ENCODE measurements at regions not wholly inside any gene's neighbourhood (a gene's known extent, or its start where the extent isn't known, plus 50 kb on each side); places are given as distances from the start of the nearest gene placed in this dataset.

GRCh38 chr2:16194096-16194390, 253.7 kb downstream of the MYCN start:
- H3K27ac ChIP-seq, result no peak overlapping the region
- H3K4me3 ChIP-seq, result no peak overlapping the region
- H3K9me3 ChIP-seq, result no peaks in the 10 kb centered on the region
- DNase-seq, result no peak
- no peaks in the 10 kb centered on the region for H3K4me1 ChIP-seq
- intact Hi-C loops (cut with DNase I; ENCODE audit: low total_unique reads), result no loop called here
- 75 to 100% (median 96%) methylated on average over 1 of the region's 1 CpG for WGBS, 5 donors
- no peak for TF ChIP-seq POLR2AphosphoS5 (IDR thresholded peaks at IDR 0.05)
- TF ChIP-seq, protein P1, sequence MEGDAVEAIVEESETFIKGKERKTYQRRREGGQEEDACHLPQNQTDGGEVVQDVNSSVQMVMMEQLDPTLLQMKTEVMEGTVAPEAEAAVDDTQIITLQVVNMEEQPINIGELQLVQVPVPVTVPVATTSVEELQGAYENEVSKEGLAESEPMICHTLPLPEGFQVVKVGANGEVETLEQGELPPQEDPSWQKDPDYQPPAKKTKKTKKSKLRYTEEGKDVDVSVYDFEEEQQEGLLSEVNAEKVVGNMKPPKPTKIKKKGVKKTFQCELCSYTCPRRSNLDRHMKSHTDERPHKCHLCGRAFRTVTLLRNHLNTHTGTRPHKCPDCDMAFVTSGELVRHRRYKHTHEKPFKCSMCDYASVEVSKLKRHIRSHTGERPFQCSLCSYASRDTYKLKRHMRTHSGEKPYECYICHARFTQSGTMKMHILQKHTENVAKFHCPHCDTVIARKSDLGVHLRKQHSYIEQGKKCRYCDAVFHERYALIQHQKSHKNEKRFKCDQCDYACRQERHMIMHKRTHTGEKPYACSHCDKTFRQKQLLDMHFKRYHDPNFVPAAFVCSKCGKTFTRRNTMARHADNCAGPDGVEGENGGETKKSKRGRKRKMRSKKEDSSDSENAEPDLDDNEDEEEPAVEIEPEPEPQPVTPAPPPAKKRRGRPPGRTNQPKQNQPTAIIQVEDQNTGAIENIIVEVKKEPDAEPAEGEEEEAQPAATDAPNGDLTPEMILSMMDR (IDR thresholded peaks at IDR 0.05 in 8 of 11, conservative IDR thresholded peaks at IDR 0.05 in 3 of 11), result no peak
- TF ChIP-seq POLR2A (IDR thresholded peaks at IDR 0.05), result no peak
- no peaks in the 10 kb centered on the region for H3K36me3 ChIP-seq
- no peaks in the 10 kb centered on the region for H3K27me3 ChIP-seq (replicated peaks in 1 of 7)

- no peak for DNase-seq
- intact Hi-C loops (cut with DNase I; ENCODE audit: low total_unique reads), result no loop called here
- Histone ChIP-seq H3K36me3 (no peaks in the 10 kb centered on the region), H3K9me3 (no peaks in the 10 kb centered on the region), H3K27ac (no peak overlapping the region), H3K27me3 (replicated peaks in 1 of 7) (no peaks in the 10 kb centered on the region), H3K4me1 (no peaks in the 10 kb centered on the region), H3K4me3 (no peak overlapping the region)
- 86 to 91% (median 88%) methylated on average over 10 of the region's 10 CpGs for WGBS, 5 donors
- TF ChIP-seq POLR2AphosphoS5 (IDR thresholded peaks at IDR 0.05) (no peak), POLR2A (IDR thresholded peaks at IDR 0.05) (no peak)
- TF ChIP-seq, protein P1 (IDR thresholded peaks at IDR 0.05 in 8 of 11, conservative IDR thresholded peaks at IDR 0.05 in 3 of 11), result no peak
Measured at GRCh38 chr2:16192416-16193216, 252.3 kb downstream of the MYCN start.

GRCh38 chr2:16191431-16192200, 251.3 kb downstream of the MYCN start:
- TF ChIP-seq POLR2AphosphoS5 (IDR thresholded peaks at IDR 0.05) (no peak), POLR2A (IDR thresholded peaks at IDR 0.05) (no peak)
- TF ChIP-seq, protein P1 (IDR thresholded peaks at IDR 0.05 in 8 of 11, conservative IDR thresholded peaks at IDR 0.05 in 3 of 11), result no peak
- intact Hi-C loops (cut with DNase I; ENCODE audit: low total_unique reads), result no loop called here
- Histone ChIP-seq H3K4me3 (no peak overlapping the region), H3K27ac (no peak overlapping the region), H3K9me3 (no peaks in the 10 kb centered on the region), H3K4me1 (no peaks in the 10 kb centered on the region), H3K36me3 (no peaks in the 10 kb centered on the region), H3K27me3 (replicated peaks in 1 of 7) (no peaks in the 10 kb centered on the region)
- 89 to 93% (median 91%) methylated on average over 10 of the region's 10 CpGs for WGBS, 5 donors
- no peak for DNase-seq
